Stimulated activated CD4-positive, alpha-beta T cell treated with anti-CD3 and anti-CD28 coated beads, Interleukin-4, amount 100 ng/mL, for 1 hour (primary cell): ENCODE measurements at regions not wholly inside any gene's neighbourhood (a gene's known extent, or its start where the extent isn't known, plus 50 kb on each side); places are given as distances from the start of the nearest gene placed in this dataset.
"Not testable (repeated sequence)": the region's sequence is repeated elsewhere in the genome, so short reads cannot be mapped to it uniquely, and the experiment has no call there.

Experiments used
- DNase-seq: peaks from one replicate; pipeline ENCODE4 v3.0.0-alpha.2; 2020

DNA sequence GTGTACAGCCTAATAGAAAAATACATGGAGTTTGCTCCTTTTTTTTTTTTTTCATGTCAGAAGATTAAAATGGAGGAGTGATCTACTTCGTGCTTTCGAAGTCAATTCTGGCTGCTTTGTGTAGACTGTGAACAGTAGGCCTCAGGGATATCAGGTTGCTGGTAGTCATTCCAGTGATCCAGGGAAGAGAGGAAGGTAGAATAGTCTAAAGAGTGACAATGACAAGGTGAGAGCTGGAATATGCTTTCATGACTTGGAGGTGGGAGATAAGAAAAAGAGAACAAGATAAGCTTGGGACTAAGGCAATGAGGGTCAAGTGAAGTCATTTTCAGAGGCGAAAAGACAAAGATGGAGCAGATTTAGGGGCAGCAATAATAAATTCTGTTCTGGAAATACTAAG is 111.3 kb upstream of the MIR17HG start:
- no peak for DNase-seq

DNA sequence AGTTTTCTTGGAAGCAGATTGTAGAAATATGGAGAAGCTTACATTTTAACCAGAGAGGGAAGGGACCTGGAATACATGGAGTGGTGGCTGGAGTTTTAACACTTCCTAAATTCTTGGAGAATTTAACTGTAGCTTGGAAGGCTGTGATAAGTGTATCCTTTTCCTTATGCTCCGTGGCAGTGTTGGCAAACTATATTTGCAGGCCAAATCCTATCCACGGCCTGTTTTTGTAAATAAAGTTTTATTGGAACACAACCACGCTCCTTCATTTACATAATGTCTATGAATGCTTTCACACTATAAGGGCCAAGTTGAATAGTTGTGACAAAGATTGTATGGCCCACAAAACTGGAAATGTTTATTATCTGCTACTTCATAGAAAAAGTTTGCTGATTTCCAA is 110.6 kb upstream of the MIR17HG start:
- no peak for DNase-seq

GRCh38 chr13:91238036-91238435 is 109.5 kb upstream of the MIR17HG start:
- no peak for DNase-seq

DNA sequence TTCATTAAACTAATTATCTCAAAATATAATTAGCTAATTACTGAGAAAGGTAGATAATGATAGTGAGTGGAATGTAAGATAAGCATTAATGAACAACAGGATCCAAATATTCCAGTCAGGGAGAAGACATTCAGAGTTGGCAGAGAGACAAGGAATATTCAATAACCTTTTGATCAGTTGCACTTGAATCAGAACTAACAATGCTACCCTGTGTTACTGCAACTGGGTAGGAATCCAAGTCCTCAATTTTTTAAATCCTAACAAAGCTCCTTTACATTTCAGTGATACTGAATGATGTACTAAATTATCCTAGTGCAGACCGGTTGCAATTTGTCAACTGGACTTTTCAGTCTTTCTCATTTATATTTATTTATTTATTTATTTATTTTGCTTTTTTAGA is 107.1 kb upstream of the MIR17HG start:
- DNase-seq: no peak

DNA sequence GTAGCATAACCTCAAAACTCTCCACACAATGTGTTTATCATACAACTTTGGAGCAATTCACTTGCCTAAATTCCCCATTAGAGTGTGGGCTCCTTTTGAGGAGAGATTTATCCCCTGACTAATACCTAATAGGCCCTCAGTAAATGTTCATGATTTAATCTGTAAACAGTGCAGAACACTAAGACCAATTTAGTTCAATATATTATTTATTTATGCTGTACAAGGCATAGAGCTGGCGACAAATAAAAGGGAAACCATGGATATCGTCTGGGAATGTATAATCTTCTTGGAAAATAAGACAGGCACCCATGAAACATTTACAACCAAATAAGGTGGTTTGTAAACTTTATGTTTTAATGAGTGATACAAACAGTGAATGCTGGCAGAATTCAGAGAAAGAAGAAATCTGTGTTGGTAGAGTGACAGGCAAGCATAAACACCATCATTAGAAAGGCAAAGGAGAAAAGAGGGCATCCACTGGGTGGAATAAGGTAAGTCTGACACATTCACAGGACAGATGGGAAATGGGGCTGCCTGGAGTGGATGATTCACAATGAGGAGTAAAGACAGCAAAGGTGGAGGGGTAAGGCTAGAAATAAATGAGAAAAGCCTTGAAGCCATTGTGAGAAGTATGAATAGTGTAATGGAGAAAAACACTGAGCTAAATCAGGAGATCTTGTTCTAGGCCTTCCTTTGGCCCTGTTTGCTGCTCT is 106.1 kb upstream of the MIR17HG start:
- DNase-seq: no peak

GRCh38 chr13:91242652-91243051 is 104.8 kb upstream of the MIR17HG start:
- DNase-seq: no peak

DNA sequence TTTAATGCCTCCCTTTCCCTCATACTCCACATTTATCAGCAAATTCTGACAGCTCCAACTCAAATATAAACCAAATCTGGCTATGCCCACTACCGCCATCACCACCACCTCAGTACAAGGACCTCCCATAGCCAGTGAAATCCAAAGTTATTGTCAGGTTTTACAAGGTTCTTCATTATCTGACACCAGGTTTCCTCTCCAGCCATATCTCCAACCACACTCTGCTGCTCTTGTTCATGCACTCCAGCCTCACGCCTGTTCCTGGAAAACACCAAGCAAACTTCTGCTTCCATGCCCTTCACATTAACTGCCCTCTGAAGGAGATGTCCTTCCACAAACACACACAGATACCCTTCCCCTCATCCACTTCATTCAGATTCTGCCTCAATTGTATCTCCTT is 102.2 kb upstream of the MIR17HG start:
- DNase-seq: no peak

DNA sequence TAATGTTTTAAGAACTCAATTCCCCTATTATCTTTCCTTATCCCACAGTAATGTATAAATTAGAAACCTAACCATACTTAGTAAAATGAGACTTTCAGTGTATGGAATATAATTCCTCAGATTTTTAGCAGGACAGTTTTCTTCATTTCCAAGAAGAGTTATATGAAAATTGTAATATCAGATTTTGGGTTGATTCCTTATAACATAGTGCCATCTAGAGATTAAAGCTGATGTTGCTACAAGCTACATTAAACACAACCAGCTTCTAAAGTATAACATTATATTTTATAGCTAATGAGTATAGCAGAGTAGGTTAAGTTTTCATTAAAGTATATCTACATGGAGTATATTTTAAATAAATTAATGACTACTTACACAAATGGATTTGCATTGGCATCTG is 99.7 kb upstream of the MIR17HG start:
- no peak for DNase-seq

DNA sequence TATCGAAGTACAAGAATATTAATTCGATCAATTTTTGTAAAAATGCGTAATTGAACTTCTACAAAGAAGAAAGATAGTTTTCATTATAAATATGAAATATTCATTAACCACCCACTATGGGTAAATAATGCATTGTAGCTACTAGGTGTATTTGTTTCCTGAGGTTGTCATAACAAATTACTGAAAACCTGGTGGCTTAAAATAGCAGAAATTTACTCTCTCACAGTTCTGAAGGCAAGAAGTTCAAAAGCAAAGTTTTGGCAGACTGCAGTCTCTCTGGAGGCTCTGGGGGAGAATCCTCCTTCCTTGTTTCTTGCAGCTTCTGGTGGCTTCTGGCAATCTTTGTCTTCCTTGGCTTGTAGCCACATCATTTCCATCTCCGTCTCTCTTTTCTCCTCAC is 99.2 kb upstream of the MIR17HG start:
- DNase-seq: no peak

- DNase-seq: no peak
Measured at GRCh38 chr13:91249370-91249769, 98.1 kb upstream of the MIR17HG start.

GRCh38 chr13:91249861-91250260 is 97.6 kb upstream of the MIR17HG start:
- no peak for DNase-seq

GRCh38 chr13:91251573-91251972 is 95.9 kb upstream of the MIR17HG start:
- not testable (repeated sequence) for DNase-seq

DNA sequence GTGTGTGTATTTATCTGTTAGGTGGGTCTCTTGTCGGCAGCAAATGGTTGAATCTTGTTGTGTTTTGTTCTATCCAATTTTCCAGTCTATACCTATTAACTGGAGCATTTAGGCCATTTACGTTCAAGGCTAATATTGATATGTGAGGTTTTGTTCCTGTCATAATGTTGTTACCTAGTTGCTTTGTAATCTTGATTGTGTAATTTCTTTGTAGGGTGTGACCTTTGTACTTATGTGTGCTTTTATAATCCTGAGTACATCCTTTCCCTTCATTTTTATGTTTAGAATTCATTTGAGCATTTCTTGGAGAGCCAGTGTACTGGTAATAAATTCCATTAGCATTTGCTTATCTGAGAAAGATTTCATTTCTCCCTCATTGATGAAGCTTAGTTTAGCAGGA is 83.0 kb upstream of the MIR17HG start:
- DNase-seq: no peak

- DNase-seq: no peak
Measured at GRCh38 chr13:91269237-91269636, 78.2 kb upstream of the MIR17HG start.

- no peak for DNase-seq
Measured at GRCh38 chr13:91270031-91270430, 77.5 kb upstream of the MIR17HG start.

GRCh38 chr13:91272235-91272777 is 75.2 kb upstream of the MIR17HG start:
- DNase-seq: no peak

DNA sequence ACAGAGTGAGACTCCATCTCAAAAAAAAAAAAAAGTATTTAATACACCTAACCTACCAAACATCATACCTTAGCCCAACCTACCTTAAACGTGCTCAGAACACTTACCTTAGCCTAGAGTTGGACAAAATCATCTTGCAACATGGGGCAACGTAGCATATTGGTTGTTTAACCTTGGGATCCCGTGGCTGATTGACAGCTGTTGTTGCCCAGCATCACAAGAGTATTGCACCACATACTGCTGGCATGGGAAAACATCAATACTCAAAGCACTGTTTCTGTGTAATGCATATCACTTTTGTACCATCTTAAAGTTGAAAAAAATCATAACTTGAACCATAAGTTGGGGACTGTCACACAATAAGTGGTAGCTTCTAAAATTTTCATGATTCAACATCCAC is 73.8 kb upstream of the MIR17HG start:
- no peak for DNase-seq

DNA sequence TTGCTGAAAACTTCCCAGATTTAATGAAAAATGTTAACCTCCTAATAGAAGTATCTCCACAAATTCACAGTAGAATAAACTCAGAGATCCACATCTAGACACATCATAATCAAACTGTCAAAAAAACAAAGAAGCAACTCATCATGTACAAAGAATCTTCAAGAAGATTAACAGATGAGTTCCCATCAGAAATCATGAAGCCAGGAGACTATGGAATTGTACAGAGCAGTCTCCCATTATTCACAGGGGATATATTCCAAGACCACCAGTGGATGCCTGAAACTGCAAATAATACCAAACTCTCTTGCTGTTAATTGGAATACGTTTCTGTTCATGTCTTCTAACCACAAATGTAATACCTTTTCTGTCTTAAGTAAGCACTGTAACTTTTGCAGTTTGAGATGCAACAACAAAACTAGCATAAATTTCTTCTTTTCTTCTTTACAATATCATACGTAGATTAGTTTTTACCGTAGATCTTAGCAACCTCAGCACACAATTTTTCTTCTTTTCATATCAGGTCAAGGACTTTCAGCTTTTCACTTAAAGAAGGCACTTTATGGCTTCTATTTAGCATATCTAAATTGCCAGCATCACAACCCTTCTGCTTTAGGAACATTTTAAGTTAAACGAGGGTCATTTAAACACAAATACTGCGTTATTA is 70.3 kb upstream of the MIR17HG start:
- DNase-seq: no peak

DNA sequence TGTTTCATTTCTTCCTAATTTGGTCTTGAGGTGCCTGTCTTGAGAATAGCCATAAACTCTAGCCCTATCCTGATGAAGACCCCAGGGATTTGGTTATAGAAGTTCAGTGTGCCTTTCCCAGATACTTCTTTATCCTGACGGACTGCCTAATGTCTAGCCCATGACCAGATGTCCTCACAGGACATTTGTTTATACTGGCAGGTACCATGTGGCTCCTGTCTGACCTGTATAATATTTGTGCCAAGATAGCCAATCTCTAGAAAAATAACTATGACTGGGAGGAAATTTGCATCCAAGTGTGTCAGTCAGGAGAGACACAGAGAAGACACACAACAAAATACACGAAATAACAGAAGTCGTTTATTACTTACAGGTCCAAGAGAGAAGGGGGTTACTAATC is 69.2 kb upstream of the MIR17HG start:
- DNase-seq: no peak

GRCh38 chr13:91278888-91279287 is 68.6 kb upstream of the MIR17HG start:
- DNase-seq: no peak

- DNase-seq: no peak
Measured at GRCh38 chr13:91280801-91281200, 66.7 kb upstream of the MIR17HG start.

DNA sequence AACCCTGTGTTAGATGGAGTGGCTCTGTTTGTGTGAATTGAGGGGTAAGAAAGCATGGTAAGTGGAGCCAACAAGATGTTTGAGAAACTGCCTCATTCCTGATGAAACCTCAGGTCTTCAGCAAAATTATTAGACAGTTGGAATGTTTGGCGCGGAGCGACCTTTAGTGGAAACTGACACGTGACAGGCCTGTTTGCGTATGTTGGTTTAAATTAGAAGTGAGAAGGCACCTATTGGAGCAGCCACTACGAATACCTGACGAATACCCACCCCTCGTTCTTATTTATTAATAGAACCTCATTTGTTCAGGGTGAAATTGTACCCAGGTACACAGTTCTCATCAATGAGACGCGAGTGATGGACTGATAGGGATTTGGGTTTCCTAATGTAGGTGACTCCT is 63.2 kb upstream of the MIR17HG start:
- DNase-seq: no peak

DNA sequence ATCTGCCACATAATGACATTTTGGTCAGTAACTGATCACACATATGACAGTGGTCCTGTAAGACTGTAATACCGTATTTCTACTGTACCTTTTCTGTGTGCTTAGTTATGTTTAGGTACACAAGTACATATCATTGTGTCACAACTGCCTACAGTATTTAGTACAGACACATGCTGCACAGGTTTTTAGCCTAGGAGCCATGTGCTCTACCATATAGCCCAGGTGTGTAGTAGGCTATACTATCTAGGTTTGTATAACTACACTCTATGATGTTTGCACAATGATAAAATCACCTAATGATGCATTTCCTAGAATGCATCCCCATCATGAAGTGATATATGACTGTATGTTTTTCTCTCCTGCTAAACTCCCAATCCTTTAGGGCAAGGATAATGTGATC is 61.2 kb upstream of the MIR17HG start:
- DNase-seq: no peak

DNA sequence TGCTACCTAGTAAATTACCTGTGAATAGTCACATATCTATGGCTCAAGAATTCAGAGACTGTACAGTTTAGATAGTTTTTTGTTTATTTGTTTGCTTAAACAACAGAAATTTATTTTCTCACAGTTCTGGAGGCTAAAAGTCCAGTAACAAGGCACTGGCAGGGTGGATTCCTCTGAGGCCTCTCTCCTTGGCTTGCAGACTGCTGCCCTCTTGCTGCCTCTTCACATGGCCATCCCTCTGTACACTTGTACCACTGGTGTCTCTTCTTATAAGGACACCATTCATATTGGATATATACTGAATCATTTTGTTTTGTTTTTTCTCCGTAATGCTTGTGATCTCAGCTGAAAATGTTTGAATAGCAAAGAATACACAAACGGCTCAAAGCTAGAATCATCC is 56.4 kb upstream of the MIR17HG start:
- no peak for DNase-seq
